IMR-90 (cell line): ENCODE measurements at regions not wholly inside any gene's neighbourhood (a gene's known extent, or its start where the extent isn't known, plus 50 kb on each side); places are given as distances from the start of the nearest gene placed in this dataset.

Experiments
- ATAC-seq: fragments of 200-7000 bp; cut with Tn5 transposase; 2 replicates; pipeline ENCODE4 v1.9.1; 2020; ENCODE audit warnings: low read depth, mild to moderate bottlenecking, moderate library complexity
- BruUV-seq: library from RNA; stranded (reverse); fragments of 400-500 nt; replicated peaks from 2 replicates; lab custom pipeline; 2021; lab: Mats Ljungman, UMichigan
- CTCF ChIA-PET: fragments of 300-600 bp; formaldehyde crosslinking; extraction: SDS; loops from one replicate; lab custom pipeline; 2021; ENCODE audit warnings: antibody characterized with exemption; lab: Yijun Ruan, JAX
- POLR2A ChIA-PET: fragments of 300-600 bp; sonication (Branson Sonifier 250); formaldehyde crosslinking; loops from one replicate; lab custom pipeline; 2022; ENCODE audit warnings: antibody characterized with exemption; ENCODE audit not compliant: unreplicated experiment; lab: Charles Lee
- DNase-seq: peaks from one replicate; pipeline ENCODE4 v3.0.0; 2013
- H2AFZ ChIP-seq: replicated peaks from 2 replicates; pipeline ENCODE3; 2013; ENCODE audit warnings: low read length, mild to moderate bottlenecking; ENCODE audit not compliant: poor library complexity
- H2AK5ac ChIP-seq: 2 replicates; pipeline ENCODE4 v1.6.1; 2013; ENCODE audit warnings: low read depth, low read length, inconsistent platforms
- H2AK9ac ChIP-seq: replicated peaks from 2 replicates; pipeline ENCODE3; 2013; ENCODE audit warnings: mild to moderate bottlenecking, low read depth, low read length, moderate library complexity; ENCODE audit not compliant: poor library complexity
- H2BK120ac ChIP-seq: 2 replicates; pipeline ENCODE4 v1.6.1; 2013; ENCODE audit warnings: low read depth, low read length, inconsistent platforms
- H2BK15ac ChIP-seq: 3 replicates; pipeline ENCODE4 v1.6.1; 2013; ENCODE audit warnings: low read depth, low read length, inconsistent platforms
- H2BK20ac ChIP-seq: 2 replicates; pipeline ENCODE4 v1.6.1; 2013; ENCODE audit warnings: low read depth, mild to moderate bottlenecking, inconsistent platforms, low read length, moderate library complexity
- H2BK5ac ChIP-seq: 2 replicates; pipeline ENCODE4 v1.6.1; 2013; ENCODE audit warnings: mild to moderate bottlenecking, low read depth, low read length, inconsistent platforms; ENCODE audit not compliant: poor library complexity, severe bottlenecking
- H3K14ac ChIP-seq: replicated peaks from 2 replicates; pipeline ENCODE4 v1.6.1; 2013; ENCODE audit warnings: low read depth, low read length, inconsistent platforms
- H3K18ac ChIP-seq: 2 replicates; pipeline ENCODE4 v1.6.1; 2013; ENCODE audit warnings: low read depth, low read length, control low read depth
- H3K23ac ChIP-seq: 2 replicates; pipeline ENCODE4 v1.6.1; 2013; ENCODE audit warnings: low read depth, low read length, inconsistent platforms
- H3K27ac ChIP-seq: 2 replicates; pipeline ENCODE4 v1.5.1; 2013; ENCODE audit warnings: mild to moderate bottlenecking, control low read depth, low read length; ENCODE audit not compliant: insufficient read depth
- H3K27me3 ChIP-seq: 2 replicates; pipeline ENCODE4 v1.6.1; 2013; ENCODE audit warnings: low read length; ENCODE audit not compliant: control insufficient read depth, insufficient read depth
- H3K36me3 ChIP-seq: 2 replicates; pipeline ENCODE4 v1.6.1; 2013; ENCODE audit warnings: low read length, mixed read lengths; ENCODE audit not compliant: control insufficient read depth, insufficient read depth
- H3K4ac ChIP-seq: 2 replicates; pipeline ENCODE4 v1.6.1; 2013; ENCODE audit warnings: low read depth, low read length, inconsistent platforms
- H3K4me1 ChIP-seq: 2 replicates; pipeline ENCODE4 v1.6.1; 2013; ENCODE audit warnings: low read length, mixed read lengths; ENCODE audit not compliant: control insufficient read depth, insufficient read depth
- H3K4me2 ChIP-seq: 2 replicates; pipeline ENCODE4 v1.6.1; 2013; ENCODE audit warnings: low read depth, mild to moderate bottlenecking, control low read depth, low read length, moderate library complexity
- H3K4me3 ChIP-seq: 2 replicates; pipeline ENCODE4 v1.5.1; 2013; ENCODE audit warnings: low read depth, mild to moderate bottlenecking, control low read depth, low read length, moderate library complexity; ENCODE audit not compliant: insufficient read depth
- H3K56ac ChIP-seq: 2 replicates; pipeline ENCODE4 v1.6.1; 2013; ENCODE audit warnings: low read length, inconsistent platforms; ENCODE audit not compliant: insufficient read depth; ENCODE audit errors: extremely low read depth
- H3K79me1 ChIP-seq, 2 experiments: 2 replicates each; pipeline ENCODE4 v1.6.1; 2013; ENCODE audit warnings: low read length in 2 of 2, inconsistent platforms in 1 of 2, low read depth in 1 of 2
- H3K9ac ChIP-seq: 2 replicates; pipeline ENCODE4 v1.6.1; 2013; ENCODE audit warnings: low read depth, low read length, control low read depth
- H3K9me1 ChIP-seq: 2 replicates; pipeline ENCODE4 v1.6.1; 2013; ENCODE audit warnings: low read length, inconsistent platforms; ENCODE audit not compliant: insufficient read depth
- H3K9me3 ChIP-seq: 2 replicates; pipeline ENCODE4 v1.6.1; 2013; ENCODE audit warnings: low read length; ENCODE audit not compliant: control insufficient read depth, insufficient read depth
- H4K20me1 ChIP-seq: 2 replicates; pipeline ENCODE4 v1.6.1; 2013; ENCODE audit warnings: low read length, inconsistent platforms; ENCODE audit not compliant: insufficient read depth
- H4K5ac ChIP-seq: 2 replicates; pipeline ENCODE4 v1.6.1; 2013; ENCODE audit warnings: mild to moderate bottlenecking, low read depth, low read length, control low read depth
- H4K8ac ChIP-seq, 2 experiments: 2 replicates each; pipeline ENCODE4 v1.6.1; 2013; ENCODE audit warnings: low read depth in 2 of 2, low read length in 2 of 2, control low read depth in 1 of 2, inconsistent platforms in 1 of 2
- H4K91ac ChIP-seq: 2 replicates; pipeline ENCODE4 v1.6.1; 2013; ENCODE audit warnings: low read depth, low read length, inconsistent platforms; ENCODE audit not compliant: insufficient read depth
- BHLHE40 ChIP-seq: fragments of 150-350 bp; IDR thresholded peaks from 2 replicates; pipeline ENCODE4 v1.6.1; 2016; ENCODE audit warnings: mild to moderate bottlenecking, low read depth, low read length
- ELK1 ChIP-seq: fragments of 150-350 bp; IDR thresholded peaks from 2 replicates; pipeline ENCODE4 v1.6.1; 2016; ENCODE audit warnings: low read depth, mild to moderate bottlenecking, low read length, moderate library complexity, borderline replicate concordance
- FOS ChIP-seq: fragments of 150-350 bp; IDR thresholded peaks from 2 replicates; pipeline ENCODE4 v1.6.1; 2016; ENCODE audit warnings: low read depth, low read length
- MAFK ChIP-seq: IDR thresholded peaks from 2 replicates; pipeline ENCODE4 v1.6.1; 2012; ENCODE audit warnings: low read depth, low read length, improper control_type of control experiment
- MAZ ChIP-seq: IDR thresholded peaks from 2 replicates; pipeline ENCODE4 v1.6.1; 2012; ENCODE audit warnings: low read depth, mild to moderate bottlenecking, low read length, improper control_type of control experiment, moderate library complexity, borderline replicate concordance
- MXI1 ChIP-seq: IDR thresholded peaks from 2 replicates; pipeline ENCODE4 v1.6.1; 2012; ENCODE audit warnings: low read depth, mild to moderate bottlenecking, low read length, moderate library complexity, borderline replicate concordance
- NFE2L2 ChIP-seq: fragments of 150-350 bp; IDR thresholded peaks from 2 replicates; pipeline ENCODE4 v1.6.1; 2016; ENCODE audit warnings: low read depth, mild to moderate bottlenecking, low read length
- POLR2A ChIP-seq: IDR thresholded peaks from 2 replicates; pipeline ENCODE4 v1.6.1; 2012; ENCODE audit warnings: mild to moderate bottlenecking, low read depth, low read length
- RAD21 ChIP-seq: IDR thresholded peaks from 2 replicates; pipeline ENCODE4 v1.6.1; 2012; ENCODE audit warnings: low read length, improper control_type of control experiment
- RFX5 ChIP-seq: IDR thresholded peaks from 2 replicates; pipeline ENCODE4 v1.8.0; 2012; ENCODE audit warnings: low read depth, mild to moderate bottlenecking, low read length, moderate library complexity
- USF2 ChIP-seq: fragments of 150-350 bp; IDR thresholded peaks from 2 replicates; pipeline ENCODE4 v1.6.1; 2017; ENCODE audit warnings: mild to moderate bottlenecking, antibody characterized with exemption, low read length, low read depth
- WGBS, 2 experiments: methylation state at CpG; one replicate each; pipeline versions ENCODE4 v1.1.5 to v1.1.7; 2013; ENCODE audit warnings: missing lambda C conversion rate in 2 of 2; ENCODE audit not compliant: insufficient read length in 1 of 2; ENCODE audit errors: extremely low coverage in 2 of 2; 5-methylcytosine and 5-hydroxymethylcytosine counted together
- dilution Hi-C: fragments of 300-500 bp; cut with HindIII; formaldehyde crosslinking; loops from one replicate; pipeline ENCODE4 v1.14.3; 2018; ENCODE audit warnings: low sequenced_read_pairs; ENCODE audit not compliant: unreplicated experiment
- in situ Hi-C: fragments of 300-500 bp; cut with MboI; formaldehyde crosslinking; loops from 3 replicates; pipeline ENCODE4 v1.14.3; 2019; ENCODE audit warnings: low sequenced_read_pairs, inconsistent platforms, mixed read lengths
- intact Hi-C: fragments of 100-400 bp; cut with micrococcal nuclease; formaldehyde crosslinking; loops from 2 replicates; pipeline ENCODE4 v1.10.0; 2022

GRCh38 chr2:15693382-15693781 is 101.7 kb downstream of the DDX1 start:
- BruUV-seq: no TSS peak
- CTCF ChIA-PET: no interaction called here
- H3K79me1 ChIP-seq: no peaks in the 10 kb centered on the region
- TF ChIP-seq USF2 (no peak), RFX5 (no peak), BHLHE40 (no peak), MXI1 (no peak), POLR2A (no peak), MAZ (no peak), FOS (no peak), RAD21 (no peak), MAFK (no peak), NFE2L2 (no peak), ELK1 (no peak)
- no peaks in the 10 kb centered on the region for H3K9me1 ChIP-seq
- no peak overlapping the region for H2AK9ac ChIP-seq
- DNase-seq (no peak), ATAC-seq (no peak)
- H2BK120ac ChIP-seq: no peak overlapping the region
- H3K27ac ChIP-seq: no peak overlapping the region
- H4K5ac ChIP-seq: no peak overlapping the region
- dilution Hi-C loops (no loop called here), in situ Hi-C loops (no loop called here), intact Hi-C loops (no loop called here)
- H2AFZ ChIP-seq: no peak overlapping the region
- no peaks in the 10 kb centered on the region for H3K4me1 ChIP-seq
- no peak overlapping the region for H3K14ac ChIP-seq
- H3K27me3 ChIP-seq: no peaks in the 10 kb centered on the region
- no peak overlapping the region for H3K9ac ChIP-seq
- WGBS, 2 experiments: no CpG with 5 or more reads among the region's 4 CpGs
- H3K18ac ChIP-seq: no peak overlapping the region
- no peak overlapping the region for H3K4me2 ChIP-seq
- no peak overlapping the region for H3K4ac ChIP-seq
- no peaks in the 10 kb centered on the region for H3K36me3 ChIP-seq
- H3K9me3 ChIP-seq: peaks cover 25% of the 10 kb centered on the region; the same call in 1 of the 2 replicates
- no peaks in the 10 kb centered on the region for H4K20me1 ChIP-seq
- POLR2A ChIA-PET: no interaction called here
- no peak overlapping the region for H3K23ac ChIP-seq
- H4K8ac ChIP-seq: no peak overlapping the region
- H3K56ac ChIP-seq: no peak overlapping the region
- no peak overlapping the region for H3K4me3 ChIP-seq
- H2BK5ac ChIP-seq: no peak overlapping the region
- H2BK20ac ChIP-seq: no peak overlapping the region
- H2AK5ac ChIP-seq: no peak overlapping the region
- no peak overlapping the region for H2BK15ac ChIP-seq
- no peak overlapping the region for H4K91ac ChIP-seq
